NCI-H128 (cell line): ENCODE measurements at regions not wholly inside any gene's neighbourhood (a gene's known extent, or its start where the extent isn't known, plus 50 kb on each side); places are given as distances from the start of the nearest gene placed in this dataset.

Source experiments
- DNase-seq: peaks from one replicate; lab custom pipeline; 2025; ENCODE audit not compliant: unreplicated experiment; lab: John Stamatoyannopoulos, UW

- no peak for DNase-seq
Observed at GRCh38 chr2:226531061-226531810, 268.4 kb downstream of the IRS1 start.

GRCh38 chr2:226529556-226529955, 270.1 kb downstream of the IRS1 start:
- DNase-seq, result no peak

- no peak for DNase-seq
Observed at GRCh38 chr2:226526716-226527115, 272.9 kb downstream of the IRS1 start.

GRCh38 chr2:226524381-226524843, 275.2 kb downstream of the IRS1 start:
- no peak for DNase-seq

- no peak for DNase-seq
Observed at GRCh38 chr2:226520723-226521122, 278.9 kb downstream of the IRS1 start.

- DNase-seq, result no peak
Observed at GRCh38 chr2:226515344-226516055, 284.1 kb downstream of the IRS1 start.

GRCh38 chr2:226514895-226515294, 284.7 kb downstream of the IRS1 start:
- DNase-seq, result no peak

- no peak for DNase-seq
Observed at GRCh38 chr2:226511311-226511710, 288.3 kb downstream of the IRS1 start.

- no peak for DNase-seq
Observed at GRCh38 chr2:226508683-226509082, 290.9 kb downstream of the IRS1 start.

GRCh38 chr2:226508005-226508404, 291.6 kb downstream of the IRS1 start:
- no peak for DNase-seq

- no peak for DNase-seq
Observed at GRCh38 chr2:226497146-226497909, 302.3 kb downstream of the IRS1 start.

GRCh38 chr2:226496273-226496550, 303.4 kb downstream of the IRS1 start:
- no peak for DNase-seq

- DNase-seq, result no peak
Observed at GRCh38 chr2:226495466-226496272, 304.0 kb downstream of the IRS1 start.

- DNase-seq, result no peak
Observed at GRCh38 chr2:226491112-226491511, 308.5 kb downstream of the IRS1 start.

- no peak for DNase-seq
Observed at GRCh38 chr2:226489775-226490541, 309.7 kb downstream of the IRS1 start.

GRCh38 chr2:226488034-226488433, 311.6 kb downstream of the IRS1 start:
- no peak for DNase-seq

GRCh38 chr2:226487573-226487972, 312.0 kb downstream of the IRS1 start:
- no peak for DNase-seq

GRCh38 chr2:226483745-226484619, 315.6 kb downstream of the IRS1 start:
- no peak for DNase-seq

GRCh38 chr2:226483143-226483542, 316.5 kb downstream of the IRS1 start:
- DNase-seq, result no peak
